ENCODE measurements at regions not wholly inside any gene's neighbourhood (a gene's known extent, or its start where the extent isn't known, plus 50 kb on each side); places are given as distances from the start of the nearest gene placed in this dataset.

DNA sequence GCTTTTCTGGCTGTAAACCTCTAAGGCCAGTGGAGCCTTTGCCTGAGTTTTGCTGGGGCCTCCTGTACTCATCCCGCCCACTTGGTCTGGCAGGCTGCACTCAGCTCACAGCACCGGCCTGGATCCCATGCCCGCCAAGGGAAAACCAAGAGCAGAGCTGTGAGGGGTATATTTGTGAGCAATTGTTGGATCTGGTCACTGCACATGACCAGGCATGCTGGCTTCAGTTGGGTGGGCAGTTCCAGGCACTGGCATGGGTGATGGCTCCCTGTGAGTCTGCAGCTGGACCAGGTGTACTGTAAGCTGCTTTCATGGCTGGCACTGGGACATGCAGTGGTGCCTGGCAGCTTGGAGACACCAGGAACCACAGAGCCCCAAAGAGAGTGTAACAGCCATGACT lies 563.1 kb upstream of the RGS18 start:
- DNase-seq: no peak
- H3K14ac ChIP-seq (ENCODE audit: low read length in 2 of 2): no peak overlapping the region
- H2BK120ac ChIP-seq (ENCODE audit: low read depth, low read length): no peak overlapping the region
- H3K4me1 ChIP-seq (ENCODE audit: control insufficient read depth, insufficient read depth, low read depth, low read length): peaks cover 2% of the 10 kb centered on the region
- 93% methylated on average over 3 of the region's 3 CpGs for WGBS
- H4K91ac ChIP-seq (ENCODE audit: low read length): no peak overlapping the region
- no peak overlapping the region for H3K9ac ChIP-seq (ENCODE audit: low read length)
- H3K18ac ChIP-seq (ENCODE audit: low read depth in 1 of 2, low read length in 2 of 2): no peak overlapping the region
- H3K36me3 ChIP-seq (ENCODE audit: control insufficient read depth in 1 of 2, insufficient read depth in 2 of 2, low read depth in 1 of 2, low read length in 2 of 2): no peaks in the 10 kb centered on the region
- no peak overlapping the region for H3K4ac ChIP-seq (ENCODE audit: low read depth in 1 of 2, low read length in 2 of 2)
- H4K8ac ChIP-seq (ENCODE audit: low read length): no peak overlapping the region
- H3K4me3 ChIP-seq (ENCODE audit: insufficient read depth in 1 of 2, low read depth in 1 of 2, low read length in 2 of 2): no peak overlapping the region
- no peaks in the 10 kb centered on the region for H3K79me1 ChIP-seq (replicated peaks; ENCODE audit: low read length, poor library complexity, severe bottlenecking)
- no peak overlapping the region for H2BK5ac ChIP-seq (ENCODE audit: low read depth, low read length, poor library complexity, severe bottlenecking)
- no peaks in the 10 kb centered on the region for H3K27me3 ChIP-seq (ENCODE audit: control insufficient read depth in 1 of 2, insufficient read depth in 1 of 2, low read length in 2 of 2)
- no peak overlapping the region for H3K23ac ChIP-seq (ENCODE audit: low read length in 2 of 2)
- no peak overlapping the region for H2BK15ac ChIP-seq (ENCODE audit: low read depth, poor library complexity, severe bottlenecking)
- H3K4me2 ChIP-seq (ENCODE audit: low read length, poor library complexity, severe bottlenecking): no peak overlapping the region
- no peaks in the 10 kb centered on the region for H3K9me3 ChIP-seq (ENCODE audit: control insufficient read depth, low read length)
- no peak overlapping the region for H2AK5ac ChIP-seq (ENCODE audit: low read length, severe bottlenecking)
- no peak overlapping the region for H2AFZ ChIP-seq (ENCODE audit: low read depth, low read length)
- H3K27ac ChIP-seq (ENCODE audit: low read length, poor library complexity, severe bottlenecking): no peak overlapping the region
- H2BK12ac ChIP-seq (ENCODE audit: low read length in 2 of 2): no peak overlapping the region

DNA sequence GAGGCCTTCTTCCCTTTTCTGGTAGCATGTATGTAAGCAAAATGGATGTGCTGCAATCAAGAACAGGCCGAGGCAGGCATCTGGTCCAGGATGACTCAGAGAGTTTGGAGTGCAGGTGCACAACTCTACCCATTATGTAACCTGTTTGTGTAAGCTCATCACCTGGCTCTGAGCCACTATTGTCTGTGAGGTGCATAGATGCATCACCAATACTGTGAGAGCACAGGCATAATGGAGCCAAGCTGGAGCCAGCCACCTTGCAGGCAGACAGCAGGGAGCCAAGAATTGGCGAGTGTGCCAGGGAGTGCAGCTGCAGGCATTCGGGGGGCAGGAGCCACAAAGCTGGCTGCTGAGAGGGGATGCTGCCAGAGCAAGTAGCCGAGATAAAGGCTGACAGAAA lies 549.9 kb upstream of the RGS18 start:
- no peak overlapping the region for H2BK15ac ChIP-seq (ENCODE audit: low read depth, poor library complexity, severe bottlenecking)
- H3K4ac ChIP-seq (ENCODE audit: low read depth in 1 of 2, low read length in 2 of 2): no peak overlapping the region
- no peaks in the 10 kb centered on the region for H3K9me3 ChIP-seq (ENCODE audit: control insufficient read depth, low read length)
- no peaks in the 10 kb centered on the region for H3K27me3 ChIP-seq (ENCODE audit: control insufficient read depth in 1 of 2, insufficient read depth in 1 of 2, low read length in 2 of 2)
- H3K36me3 ChIP-seq (ENCODE audit: control insufficient read depth in 1 of 2, insufficient read depth in 2 of 2, low read depth in 1 of 2, low read length in 2 of 2): no peaks in the 10 kb centered on the region
- no peak overlapping the region for H3K23ac ChIP-seq (ENCODE audit: low read length in 2 of 2)
- no peak overlapping the region for H4K91ac ChIP-seq (ENCODE audit: low read length)
- peaks cover 2% of the 10 kb centered on the region for H3K4me1 ChIP-seq (ENCODE audit: control insufficient read depth, insufficient read depth, low read depth, low read length)
- H4K8ac ChIP-seq (ENCODE audit: low read length): no peak overlapping the region
- no peak overlapping the region for H3K14ac ChIP-seq (ENCODE audit: low read length in 2 of 2)
- H2BK5ac ChIP-seq (ENCODE audit: low read depth, low read length, poor library complexity, severe bottlenecking): no peak overlapping the region
- no peak overlapping the region for H3K27ac ChIP-seq (ENCODE audit: low read length, poor library complexity, severe bottlenecking)
- H2AFZ ChIP-seq (ENCODE audit: low read depth, low read length): no peak overlapping the region
- no peak overlapping the region for H3K4me3 ChIP-seq (ENCODE audit: insufficient read depth in 1 of 2, low read depth in 1 of 2, low read length in 2 of 2)
- no peak for DNase-seq
- no peak overlapping the region for H2BK120ac ChIP-seq (ENCODE audit: low read depth, low read length)
- no peaks in the 10 kb centered on the region for H3K79me1 ChIP-seq (replicated peaks; ENCODE audit: low read length, poor library complexity, severe bottlenecking)
- H2BK12ac ChIP-seq (ENCODE audit: low read length in 2 of 2): no peak overlapping the region
- no peak overlapping the region for H3K4me2 ChIP-seq (ENCODE audit: low read length, poor library complexity, severe bottlenecking)
- H3K9ac ChIP-seq (ENCODE audit: low read length): no peak overlapping the region
- WGBS: 86% methylated on average over 4 of the region's 4 CpGs
- H3K18ac ChIP-seq (ENCODE audit: low read depth in 1 of 2, low read length in 2 of 2): no peak overlapping the region
- no peak overlapping the region for H2AK5ac ChIP-seq (ENCODE audit: low read length, severe bottlenecking)

DNA sequence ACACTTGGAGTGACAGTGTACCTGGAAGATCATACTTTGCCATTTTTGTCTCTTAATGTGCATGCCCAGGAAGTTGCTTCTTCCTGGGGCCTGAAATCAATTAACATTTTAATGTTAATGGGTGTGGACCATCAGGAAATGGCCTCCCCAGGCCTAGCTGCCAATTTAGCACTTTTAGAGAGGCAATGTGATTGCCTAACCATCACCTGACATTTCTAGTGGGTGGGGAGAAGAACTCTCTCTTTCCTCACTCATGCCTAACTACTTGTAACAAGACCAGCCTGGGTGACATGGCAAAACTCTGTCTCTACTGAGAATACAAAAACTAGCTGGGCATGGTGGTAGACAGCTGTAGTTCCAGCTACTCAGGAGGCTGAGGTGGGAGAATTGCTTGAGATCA lies 549.0 kb upstream of the RGS18 start:
- H3K14ac ChIP-seq (ENCODE audit: low read length in 2 of 2): no peak overlapping the region
- peaks cover 2% of the 10 kb centered on the region for H3K4me1 ChIP-seq (ENCODE audit: control insufficient read depth, insufficient read depth, low read depth, low read length)
- no peak overlapping the region for H3K4ac ChIP-seq (ENCODE audit: low read depth in 1 of 2, low read length in 2 of 2)
- no peak overlapping the region for H4K91ac ChIP-seq (ENCODE audit: low read length)
- H2BK15ac ChIP-seq (ENCODE audit: low read depth, poor library complexity, severe bottlenecking): no peak overlapping the region
- H3K27ac ChIP-seq (ENCODE audit: low read length, poor library complexity, severe bottlenecking): no peak overlapping the region
- no peak overlapping the region for H3K9ac ChIP-seq (ENCODE audit: low read length)
- no peak overlapping the region for H4K8ac ChIP-seq (ENCODE audit: low read length)
- no peak overlapping the region for H2AFZ ChIP-seq (ENCODE audit: low read depth, low read length)
- no peak overlapping the region for H3K4me3 ChIP-seq (ENCODE audit: insufficient read depth in 1 of 2, low read depth in 1 of 2, low read length in 2 of 2)
- H2AK5ac ChIP-seq (ENCODE audit: low read length, severe bottlenecking): no peak overlapping the region
- H3K23ac ChIP-seq (ENCODE audit: low read length in 2 of 2): no peak overlapping the region
- no peak overlapping the region for H3K4me2 ChIP-seq (ENCODE audit: low read length, poor library complexity, severe bottlenecking)
- no peak overlapping the region for H2BK120ac ChIP-seq (ENCODE audit: low read depth, low read length)
- H3K36me3 ChIP-seq (ENCODE audit: control insufficient read depth in 1 of 2, insufficient read depth in 2 of 2, low read depth in 1 of 2, low read length in 2 of 2): no peaks in the 10 kb centered on the region
- H3K27me3 ChIP-seq (ENCODE audit: control insufficient read depth in 1 of 2, insufficient read depth in 1 of 2, low read length in 2 of 2): no peaks in the 10 kb centered on the region
- no peaks in the 10 kb centered on the region for H3K79me1 ChIP-seq (replicated peaks; ENCODE audit: low read length, poor library complexity, severe bottlenecking)
- no peak for DNase-seq
- H3K9me3 ChIP-seq (ENCODE audit: control insufficient read depth, low read length): no peaks in the 10 kb centered on the region
- H2BK5ac ChIP-seq (ENCODE audit: low read depth, low read length, poor library complexity, severe bottlenecking): no peak overlapping the region
- H2BK12ac ChIP-seq (ENCODE audit: low read length in 2 of 2): no peak overlapping the region
- no peak overlapping the region for H3K18ac ChIP-seq (ENCODE audit: low read depth in 1 of 2, low read length in 2 of 2)

DNA sequence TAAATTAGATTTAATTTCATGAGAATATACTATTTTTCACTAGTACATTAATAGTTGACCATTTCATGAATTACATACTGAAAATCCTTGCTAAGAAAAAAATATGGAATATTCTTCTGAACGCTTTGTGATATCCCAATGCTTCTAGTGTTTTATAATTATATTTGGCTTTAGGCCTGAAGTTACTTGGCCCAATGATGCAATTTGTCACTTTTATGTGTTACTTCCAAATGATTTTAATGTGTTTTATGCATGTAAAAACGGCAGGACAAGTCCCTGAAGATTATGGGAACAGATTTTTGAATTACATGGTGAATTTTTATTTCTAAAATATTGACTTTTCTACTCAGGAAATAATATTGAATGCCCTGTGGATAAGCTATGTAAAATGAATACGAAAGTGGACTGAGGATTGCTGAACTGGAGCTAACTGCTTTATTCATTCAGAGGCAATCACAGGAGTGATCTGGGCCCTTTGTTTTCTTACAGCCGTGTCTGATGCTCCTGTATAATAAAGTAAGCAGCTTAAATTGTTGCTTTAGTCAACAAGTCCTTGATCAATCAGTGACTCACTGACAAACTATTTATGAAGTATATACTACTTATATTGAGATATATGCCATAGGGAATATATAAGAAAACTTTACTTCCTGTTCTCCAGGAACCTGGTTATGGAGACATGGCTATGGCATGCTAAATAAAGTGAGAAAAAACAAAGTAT lies 543.0 kb upstream of the RGS18 start:
- DNase-seq: no peak
- Histone ChIP-seq H3K27me3 (ENCODE audit: control insufficient read depth in 1 of 2, insufficient read depth in 1 of 2, low read length in 2 of 2) (no peaks in the 10 kb centered on the region), H3K79me1 (replicated peaks; ENCODE audit: low read length, poor library complexity, severe bottlenecking) (no peaks in the 10 kb centered on the region), H3K23ac (ENCODE audit: low read length in 2 of 2) (no peak overlapping the region), H4K8ac (ENCODE audit: low read length) (no peak overlapping the region), H3K9ac (ENCODE audit: low read length) (no peak overlapping the region), H4K91ac (ENCODE audit: low read length) (no peak overlapping the region), H3K4me2 (ENCODE audit: low read length, poor library complexity, severe bottlenecking) (no peak overlapping the region), H3K9me3 (ENCODE audit: control insufficient read depth, low read length) (peaks cover 4% of the 10 kb centered on the region), H2AK5ac (ENCODE audit: low read length, severe bottlenecking) (no peak overlapping the region), H3K27ac (ENCODE audit: low read length, poor library complexity, severe bottlenecking) (no peak overlapping the region), H3K4ac (ENCODE audit: low read depth in 1 of 2, low read length in 2 of 2) (no peak overlapping the region), H3K4me1 (ENCODE audit: control insufficient read depth, insufficient read depth, low read depth, low read length) (no peaks in the 10 kb centered on the region), H3K14ac (ENCODE audit: low read length in 2 of 2) (no peak overlapping the region), H3K4me3 (ENCODE audit: insufficient read depth in 1 of 2, low read depth in 1 of 2, low read length in 2 of 2) (no peak overlapping the region), H2BK120ac (ENCODE audit: low read depth, low read length) (no peak overlapping the region), H3K18ac (ENCODE audit: low read depth in 1 of 2, low read length in 2 of 2) (no peak overlapping the region), H2BK15ac (ENCODE audit: low read depth, poor library complexity, severe bottlenecking) (no peak overlapping the region), H2BK5ac (ENCODE audit: low read depth, low read length, poor library complexity, severe bottlenecking) (no peak overlapping the region), H2AFZ (ENCODE audit: low read depth, low read length) (no peak overlapping the region), H3K36me3 (ENCODE audit: control insufficient read depth in 1 of 2, insufficient read depth in 2 of 2, low read depth in 1 of 2, low read length in 2 of 2) (no peaks in the 10 kb centered on the region), H2BK12ac (ENCODE audit: low read length in 2 of 2) (no peak overlapping the region)
- WGBS: 69% methylated on average over 1 of the region's 4 CpGs

All from mesenchymal stem cell (in vitro differentiated cells and primary cell).